IMR-90 (cell line): ENCODE measurements at regions not wholly inside any gene's neighbourhood (a gene's known extent, or its start where the extent isn't known, plus 50 kb on each side); places are given as distances from the start of the nearest gene placed in this dataset.

Experiments
- ATAC-seq: fragments of 200-7000 bp; cut with Tn5 transposase; 2 replicates; pipeline ENCODE4 v1.9.1; 2020; ENCODE audit warnings: low read depth, mild to moderate bottlenecking, moderate library complexity
- BruUV-seq: library from RNA; stranded (reverse); fragments of 400-500 nt; replicated peaks from 2 replicates; lab custom pipeline; 2021; lab: Mats Ljungman, UMichigan
- CTCF ChIA-PET: fragments of 300-600 bp; formaldehyde crosslinking; extraction: SDS; loops from one replicate; lab custom pipeline; 2021; ENCODE audit warnings: antibody characterized with exemption; lab: Yijun Ruan, JAX
- POLR2A ChIA-PET: fragments of 300-600 bp; sonication (Branson Sonifier 250); formaldehyde crosslinking; loops from one replicate; lab custom pipeline; 2022; ENCODE audit warnings: antibody characterized with exemption; ENCODE audit not compliant: unreplicated experiment; lab: Charles Lee
- DNase-seq: peaks from one replicate; pipeline ENCODE4 v3.0.0; 2013
- H2AFZ ChIP-seq: replicated peaks from 2 replicates; pipeline ENCODE3; 2013; ENCODE audit warnings: low read length, mild to moderate bottlenecking; ENCODE audit not compliant: poor library complexity
- H2AK5ac ChIP-seq: 2 replicates; pipeline ENCODE4 v1.6.1; 2013; ENCODE audit warnings: low read depth, low read length, inconsistent platforms
- H2AK9ac ChIP-seq: replicated peaks from 2 replicates; pipeline ENCODE3; 2013; ENCODE audit warnings: mild to moderate bottlenecking, low read depth, low read length, moderate library complexity; ENCODE audit not compliant: poor library complexity
- H2BK120ac ChIP-seq: 2 replicates; pipeline ENCODE4 v1.6.1; 2013; ENCODE audit warnings: low read depth, low read length, inconsistent platforms
- H2BK15ac ChIP-seq: 3 replicates; pipeline ENCODE4 v1.6.1; 2013; ENCODE audit warnings: low read depth, low read length, inconsistent platforms
- H2BK20ac ChIP-seq: 2 replicates; pipeline ENCODE4 v1.6.1; 2013; ENCODE audit warnings: low read depth, mild to moderate bottlenecking, inconsistent platforms, low read length, moderate library complexity
- H2BK5ac ChIP-seq: 2 replicates; pipeline ENCODE4 v1.6.1; 2013; ENCODE audit warnings: mild to moderate bottlenecking, low read depth, low read length, inconsistent platforms; ENCODE audit not compliant: poor library complexity, severe bottlenecking
- H3K14ac ChIP-seq: replicated peaks from 2 replicates; pipeline ENCODE4 v1.6.1; 2013; ENCODE audit warnings: low read depth, low read length, inconsistent platforms
- H3K18ac ChIP-seq: 2 replicates; pipeline ENCODE4 v1.6.1; 2013; ENCODE audit warnings: low read depth, low read length, control low read depth
- H3K23ac ChIP-seq: 2 replicates; pipeline ENCODE4 v1.6.1; 2013; ENCODE audit warnings: low read depth, low read length, inconsistent platforms
- H3K27ac ChIP-seq: 2 replicates; pipeline ENCODE4 v1.5.1; 2013; ENCODE audit warnings: mild to moderate bottlenecking, control low read depth, low read length; ENCODE audit not compliant: insufficient read depth
- H3K27me3 ChIP-seq: 2 replicates; pipeline ENCODE4 v1.6.1; 2013; ENCODE audit warnings: low read length; ENCODE audit not compliant: control insufficient read depth, insufficient read depth
- H3K36me3 ChIP-seq: 2 replicates; pipeline ENCODE4 v1.6.1; 2013; ENCODE audit warnings: low read length, mixed read lengths; ENCODE audit not compliant: control insufficient read depth, insufficient read depth
- H3K4ac ChIP-seq: 2 replicates; pipeline ENCODE4 v1.6.1; 2013; ENCODE audit warnings: low read depth, low read length, inconsistent platforms
- H3K4me1 ChIP-seq: 2 replicates; pipeline ENCODE4 v1.6.1; 2013; ENCODE audit warnings: low read length, mixed read lengths; ENCODE audit not compliant: control insufficient read depth, insufficient read depth
- H3K4me2 ChIP-seq: 2 replicates; pipeline ENCODE4 v1.6.1; 2013; ENCODE audit warnings: low read depth, mild to moderate bottlenecking, control low read depth, low read length, moderate library complexity
- H3K4me3 ChIP-seq: 2 replicates; pipeline ENCODE4 v1.5.1; 2013; ENCODE audit warnings: low read depth, mild to moderate bottlenecking, control low read depth, low read length, moderate library complexity; ENCODE audit not compliant: insufficient read depth
- H3K56ac ChIP-seq: 2 replicates; pipeline ENCODE4 v1.6.1; 2013; ENCODE audit warnings: low read length, inconsistent platforms; ENCODE audit not compliant: insufficient read depth; ENCODE audit errors: extremely low read depth
- H3K79me1 ChIP-seq, 2 experiments: 2 replicates each; pipeline ENCODE4 v1.6.1; 2013; ENCODE audit warnings: low read length in 2 of 2, inconsistent platforms in 1 of 2, low read depth in 1 of 2
- H3K9ac ChIP-seq: 2 replicates; pipeline ENCODE4 v1.6.1; 2013; ENCODE audit warnings: low read depth, low read length, control low read depth
- H3K9me1 ChIP-seq: 2 replicates; pipeline ENCODE4 v1.6.1; 2013; ENCODE audit warnings: low read length, inconsistent platforms; ENCODE audit not compliant: insufficient read depth
- H3K9me3 ChIP-seq: 2 replicates; pipeline ENCODE4 v1.6.1; 2013; ENCODE audit warnings: low read length; ENCODE audit not compliant: control insufficient read depth, insufficient read depth
- H4K20me1 ChIP-seq: 2 replicates; pipeline ENCODE4 v1.6.1; 2013; ENCODE audit warnings: low read length, inconsistent platforms; ENCODE audit not compliant: insufficient read depth
- H4K5ac ChIP-seq: 2 replicates; pipeline ENCODE4 v1.6.1; 2013; ENCODE audit warnings: mild to moderate bottlenecking, low read depth, low read length, control low read depth
- H4K8ac ChIP-seq, 2 experiments: 2 replicates each; pipeline ENCODE4 v1.6.1; 2013; ENCODE audit warnings: low read depth in 2 of 2, low read length in 2 of 2, control low read depth in 1 of 2, inconsistent platforms in 1 of 2
- H4K91ac ChIP-seq: 2 replicates; pipeline ENCODE4 v1.6.1; 2013; ENCODE audit warnings: low read depth, low read length, inconsistent platforms; ENCODE audit not compliant: insufficient read depth
- BHLHE40 ChIP-seq: fragments of 150-350 bp; IDR thresholded peaks from 2 replicates; pipeline ENCODE4 v1.6.1; 2016; ENCODE audit warnings: mild to moderate bottlenecking, low read depth, low read length
- ELK1 ChIP-seq: fragments of 150-350 bp; IDR thresholded peaks from 2 replicates; pipeline ENCODE4 v1.6.1; 2016; ENCODE audit warnings: low read depth, mild to moderate bottlenecking, low read length, moderate library complexity, borderline replicate concordance
- FOS ChIP-seq: fragments of 150-350 bp; IDR thresholded peaks from 2 replicates; pipeline ENCODE4 v1.6.1; 2016; ENCODE audit warnings: low read depth, low read length
- MAZ ChIP-seq: IDR thresholded peaks from 2 replicates; pipeline ENCODE4 v1.6.1; 2012; ENCODE audit warnings: low read depth, mild to moderate bottlenecking, low read length, improper control_type of control experiment, moderate library complexity, borderline replicate concordance
- MXI1 ChIP-seq: IDR thresholded peaks from 2 replicates; pipeline ENCODE4 v1.6.1; 2012; ENCODE audit warnings: low read depth, mild to moderate bottlenecking, low read length, moderate library complexity, borderline replicate concordance
- SMC3 ChIP-seq: fragments of 150-350 bp; IDR thresholded peaks from 2 replicates; pipeline ENCODE4 v1.6.1; 2016; ENCODE audit warnings: low read depth, mild to moderate bottlenecking, antibody characterized with exemption, low read length, moderate library complexity
- WGBS, 2 experiments: methylation state at CpG; one replicate each; pipeline versions ENCODE4 v1.1.5 to v1.1.7; 2013; ENCODE audit warnings: missing lambda C conversion rate in 2 of 2; ENCODE audit not compliant: insufficient read length in 1 of 2; ENCODE audit errors: extremely low coverage in 2 of 2; 5-methylcytosine and 5-hydroxymethylcytosine counted together
- dilution Hi-C: fragments of 300-500 bp; cut with HindIII; formaldehyde crosslinking; loops from one replicate; pipeline ENCODE4 v1.14.3; 2018; ENCODE audit warnings: low sequenced_read_pairs; ENCODE audit not compliant: unreplicated experiment
- in situ Hi-C: fragments of 300-500 bp; cut with MboI; formaldehyde crosslinking; loops from 3 replicates; pipeline ENCODE4 v1.14.3; 2019; ENCODE audit warnings: low sequenced_read_pairs, inconsistent platforms, mixed read lengths
- intact Hi-C: fragments of 100-400 bp; cut with micrococcal nuclease; formaldehyde crosslinking; loops from 2 replicates; pipeline ENCODE4 v1.10.0; 2022

GRCh38 chr6:103000688-103001087 lies 1607.2 kb downstream of the GRIK2 start:
- intact Hi-C loops: no loop called here
- Histone ChIP-seq H2BK20ac (no peak overlapping the region), H2AK9ac (no peak overlapping the region), H2AK5ac (no peak overlapping the region), H2AFZ (no peak overlapping the region), H3K23ac (no peak overlapping the region), H3K27ac (no peak overlapping the region), H3K4me3 (no peak overlapping the region), H2BK5ac (no peak overlapping the region), H3K27me3 (no peaks in the 10 kb centered on the region), H4K20me1 (no peaks in the 10 kb centered on the region), H3K18ac (no peak overlapping the region), H3K4me1 (no peaks in the 10 kb centered on the region), H2BK120ac (no peak overlapping the region), H3K56ac (no peak overlapping the region), H4K5ac (no peak overlapping the region), H3K9me3 (no peaks in the 10 kb centered on the region), H3K14ac (no peak overlapping the region), H3K9me1 (no peaks in the 10 kb centered on the region), H3K4me2 (no peak overlapping the region), H4K91ac (no peak overlapping the region), H2BK15ac (no peak overlapping the region), H4K8ac (no peak overlapping the region), H3K79me1 (no peaks in the 10 kb centered on the region), H3K4ac (no peak overlapping the region), H3K36me3 (no peaks in the 10 kb centered on the region), H3K9ac (no peak overlapping the region)
- in situ Hi-C loops: no loop called here
- POLR2A ChIA-PET: no interaction called here
- CTCF ChIA-PET: no interaction called here
- WGBS, 2 experiments: 4% methylated on average over 3 of the region's 8 CpGs; no CpG with 5 or more reads in 1 of the 2 experiments
- DNase-seq (no peak), ATAC-seq (no peak)
- TF ChIP-seq BHLHE40 (no peak), ELK1 (no peak), FOS (no peak), SMC3 (no peak), MXI1 (no peak), MAZ (no peak)
- dilution Hi-C loops: no loop called here
- no TSS peak for BruUV-seq
